ENCODE measurements at regions not wholly inside any gene's neighbourhood (a gene's known extent, or its start where the extent isn't known, plus 50 kb on each side); places are given as distances from the start of the nearest gene placed in this dataset.

- Histone ChIP-seq H3K79me1 (replicated peaks; ENCODE audit: low read length, poor library complexity, severe bottlenecking) (no peaks in the 10 kb centered on the region), H3K27ac (ENCODE audit: low read length, poor library complexity, severe bottlenecking) (no peak overlapping the region), H2BK15ac (ENCODE audit: low read depth, poor library complexity, severe bottlenecking) (no peak overlapping the region), H2BK5ac (ENCODE audit: low read depth, low read length, poor library complexity, severe bottlenecking) (no peak overlapping the region), H3K18ac (ENCODE audit: low read depth in 1 of 2, low read length in 2 of 2) (no peak overlapping the region), H3K4me2 (ENCODE audit: low read length, poor library complexity, severe bottlenecking) (no peak overlapping the region), H2BK120ac (ENCODE audit: low read depth, low read length) (no peak overlapping the region), H3K23ac (ENCODE audit: low read length in 2 of 2) (no peak overlapping the region), H3K9ac (ENCODE audit: low read length) (no peak overlapping the region), H2AFZ (ENCODE audit: low read depth, low read length) (no peak overlapping the region), H3K9me3 (ENCODE audit: control insufficient read depth, low read length) (no peaks in the 10 kb centered on the region), H3K14ac (ENCODE audit: low read length in 2 of 2) (no peak overlapping the region), H2AK5ac (ENCODE audit: low read length, severe bottlenecking) (no peak overlapping the region), H3K4me1 (ENCODE audit: control insufficient read depth, insufficient read depth, low read depth, low read length) (no peaks in the 10 kb centered on the region), H4K8ac (ENCODE audit: low read length) (no peak overlapping the region), H3K4ac (ENCODE audit: low read depth in 1 of 2, low read length in 2 of 2) (no peak overlapping the region), H4K91ac (ENCODE audit: low read length) (no peak overlapping the region), H3K27me3 (ENCODE audit: control insufficient read depth in 1 of 2, insufficient read depth in 1 of 2, low read length in 2 of 2) (no peaks in the 10 kb centered on the region), H3K36me3 (ENCODE audit: control insufficient read depth in 1 of 2, insufficient read depth in 2 of 2, low read depth in 1 of 2, low read length in 2 of 2) (no peaks in the 10 kb centered on the region), H2BK12ac (ENCODE audit: low read length in 2 of 2) (no peak overlapping the region), H3K4me3 (ENCODE audit: insufficient read depth in 1 of 2, low read depth in 1 of 2, low read length in 2 of 2) (no peak overlapping the region)
- no peak for DNase-seq
- WGBS = no CpG with 5 or more reads among the region's 2 CpGs
Observed at GRCh38 chr11:87405356-87405755, 367.6 kb downstream of the TMEM135 start.

- Histone ChIP-seq H3K14ac (ENCODE audit: low read length in 2 of 2) (no peak overlapping the region), H3K4me2 (ENCODE audit: low read length, poor library complexity, severe bottlenecking) (no peak overlapping the region), H3K79me1 (replicated peaks; ENCODE audit: low read length, poor library complexity, severe bottlenecking) (no peaks in the 10 kb centered on the region), H2BK120ac (ENCODE audit: low read depth, low read length) (no peak overlapping the region), H3K18ac (ENCODE audit: low read depth in 1 of 2, low read length in 2 of 2) (no peak overlapping the region), H3K9ac (ENCODE audit: low read length) (no peak overlapping the region), H3K27me3 (ENCODE audit: control insufficient read depth in 1 of 2, insufficient read depth in 1 of 2, low read length in 2 of 2) (no peaks in the 10 kb centered on the region), H3K23ac (ENCODE audit: low read length in 2 of 2) (no peak overlapping the region), H3K4ac (ENCODE audit: low read depth in 1 of 2, low read length in 2 of 2) (no peak overlapping the region), H3K36me3 (ENCODE audit: control insufficient read depth in 1 of 2, insufficient read depth in 2 of 2, low read depth in 1 of 2, low read length in 2 of 2) (no peaks in the 10 kb centered on the region), H2AK5ac (ENCODE audit: low read length, severe bottlenecking) (no peak overlapping the region), H2AFZ (ENCODE audit: low read depth, low read length) (no peak overlapping the region), H3K27ac (ENCODE audit: low read length, poor library complexity, severe bottlenecking) (no peak overlapping the region), H2BK5ac (ENCODE audit: low read depth, low read length, poor library complexity, severe bottlenecking) (no peak overlapping the region), H4K91ac (ENCODE audit: low read length) (no peak overlapping the region), H4K8ac (ENCODE audit: low read length) (no peak overlapping the region), H3K9me3 (ENCODE audit: control insufficient read depth, low read length) (no peaks in the 10 kb centered on the region), H2BK15ac (ENCODE audit: low read depth, poor library complexity, severe bottlenecking) (no peak overlapping the region), H3K4me3 (ENCODE audit: insufficient read depth in 1 of 2, low read depth in 1 of 2, low read length in 2 of 2) (no peak overlapping the region), H2BK12ac (ENCODE audit: low read length in 2 of 2) (no peak overlapping the region), H3K4me1 (ENCODE audit: control insufficient read depth, insufficient read depth, low read depth, low read length) (no peaks in the 10 kb centered on the region)
- WGBS = 100% methylated on average over 1 of the region's 1 CpG
- DNase-seq = no peak
Observed at GRCh38 chr11:87401653-87402052, 363.9 kb downstream of the TMEM135 start.

- Histone ChIP-seq H2BK5ac (ENCODE audit: low read depth, low read length, poor library complexity, severe bottlenecking) (no peak overlapping the region), H3K9ac (ENCODE audit: low read length) (no peak overlapping the region), H3K4me1 (ENCODE audit: control insufficient read depth, insufficient read depth, low read depth, low read length) (no peaks in the 10 kb centered on the region), H2AK5ac (ENCODE audit: low read length, severe bottlenecking) (no peak overlapping the region), H3K18ac (ENCODE audit: low read depth in 1 of 2, low read length in 2 of 2) (no peak overlapping the region), H3K4me3 (ENCODE audit: insufficient read depth in 1 of 2, low read depth in 1 of 2, low read length in 2 of 2) (no peak overlapping the region), H3K27ac (ENCODE audit: low read length, poor library complexity, severe bottlenecking) (no peak overlapping the region), H3K23ac (ENCODE audit: low read length in 2 of 2) (no peak overlapping the region), H3K27me3 (ENCODE audit: control insufficient read depth in 1 of 2, insufficient read depth in 1 of 2, low read length in 2 of 2) (no peaks in the 10 kb centered on the region), H3K9me3 (ENCODE audit: control insufficient read depth, low read length) (no peaks in the 10 kb centered on the region), H3K4me2 (ENCODE audit: low read length, poor library complexity, severe bottlenecking) (no peak overlapping the region), H4K91ac (ENCODE audit: low read length) (no peak overlapping the region), H4K8ac (ENCODE audit: low read length) (no peak overlapping the region), H2BK120ac (ENCODE audit: low read depth, low read length) (no peak overlapping the region), H3K4ac (ENCODE audit: low read depth in 1 of 2, low read length in 2 of 2) (no peak overlapping the region), H3K14ac (ENCODE audit: low read length in 2 of 2) (no peak overlapping the region), H3K79me1 (replicated peaks; ENCODE audit: low read length, poor library complexity, severe bottlenecking) (no peaks in the 10 kb centered on the region), H2BK12ac (ENCODE audit: low read length in 2 of 2) (no peak overlapping the region), H3K36me3 (ENCODE audit: control insufficient read depth in 1 of 2, insufficient read depth in 2 of 2, low read depth in 1 of 2, low read length in 2 of 2) (no peaks in the 10 kb centered on the region), H2BK15ac (ENCODE audit: low read depth, poor library complexity, severe bottlenecking) (no peak overlapping the region), H2AFZ (ENCODE audit: low read depth, low read length) (no peak overlapping the region)
- DNase-seq = no peak
Observed at GRCh38 chr11:87399341-87399740, 361.6 kb downstream of the TMEM135 start.

- Histone ChIP-seq H3K27me3 (ENCODE audit: control insufficient read depth in 1 of 2, insufficient read depth in 1 of 2, low read length in 2 of 2) (no peaks in the 10 kb centered on the region), H3K36me3 (ENCODE audit: control insufficient read depth in 1 of 2, insufficient read depth in 2 of 2, low read depth in 1 of 2, low read length in 2 of 2) (no peaks in the 10 kb centered on the region), H3K9ac (ENCODE audit: low read length) (no peak overlapping the region), H2BK120ac (ENCODE audit: low read depth, low read length) (no peak overlapping the region), H3K23ac (ENCODE audit: low read length in 2 of 2) (no peak overlapping the region), H2AK5ac (ENCODE audit: low read length, severe bottlenecking) (no peak overlapping the region), H3K4me1 (ENCODE audit: control insufficient read depth, insufficient read depth, low read depth, low read length) (no peaks in the 10 kb centered on the region), H3K27ac (ENCODE audit: low read length, poor library complexity, severe bottlenecking) (no peak overlapping the region), H4K91ac (ENCODE audit: low read length) (no peak overlapping the region), H3K14ac (ENCODE audit: low read length in 2 of 2) (no peak overlapping the region), H3K79me1 (replicated peaks; ENCODE audit: low read length, poor library complexity, severe bottlenecking) (no peaks in the 10 kb centered on the region), H2AFZ (ENCODE audit: low read depth, low read length) (no peak overlapping the region), H2BK15ac (ENCODE audit: low read depth, poor library complexity, severe bottlenecking) (no peak overlapping the region), H2BK5ac (ENCODE audit: low read depth, low read length, poor library complexity, severe bottlenecking) (no peak overlapping the region), H3K4me2 (ENCODE audit: low read length, poor library complexity, severe bottlenecking) (no peak overlapping the region), H3K4me3 (ENCODE audit: insufficient read depth in 1 of 2, low read depth in 1 of 2, low read length in 2 of 2) (no peak overlapping the region), H3K18ac (ENCODE audit: low read depth in 1 of 2, low read length in 2 of 2) (no peak overlapping the region), H4K8ac (ENCODE audit: low read length) (no peak overlapping the region), H2BK12ac (ENCODE audit: low read length in 2 of 2) (no peak overlapping the region), H3K4ac (ENCODE audit: low read depth in 1 of 2, low read length in 2 of 2) (no peak overlapping the region), H3K9me3 (ENCODE audit: control insufficient read depth, low read length) (no peaks in the 10 kb centered on the region)
- no peak for DNase-seq
- WGBS = 100% methylated on average over 1 of the region's 2 CpGs
Observed at GRCh38 chr11:87398931-87399330, 361.2 kb downstream of the TMEM135 start.
